ENCODE measurements at regions not wholly inside any gene's neighbourhood (a gene's known extent, or its start where the extent isn't known, plus 50 kb on each side); places are given as distances from the start of the nearest gene placed in this dataset.
"Not testable (repeated sequence)": the region's sequence is repeated elsewhere in the genome, so short reads cannot be mapped to it uniquely, and the experiment has no call there.

DNA sequence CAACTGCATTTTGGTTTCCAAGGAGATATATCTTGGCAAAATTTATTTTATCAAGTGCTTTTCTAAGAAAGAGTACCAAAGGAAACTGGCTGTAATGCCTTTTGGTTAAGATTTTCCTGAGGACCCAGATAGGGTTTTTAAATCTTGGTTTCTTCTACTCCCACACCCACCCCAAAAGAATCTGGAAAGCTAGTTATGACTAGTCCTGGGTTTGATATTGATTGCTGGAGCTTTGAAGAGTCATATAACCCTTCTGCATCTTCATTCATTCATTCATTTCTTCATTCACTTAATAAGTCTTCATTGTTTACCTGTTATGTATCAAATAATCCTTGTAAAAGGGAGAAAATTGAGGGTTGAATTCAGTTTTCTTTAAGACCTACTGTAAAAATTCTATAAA lies 425.2 kb downstream of the PCNX1 start:
- no peak for FAIRE-seq

DNA sequence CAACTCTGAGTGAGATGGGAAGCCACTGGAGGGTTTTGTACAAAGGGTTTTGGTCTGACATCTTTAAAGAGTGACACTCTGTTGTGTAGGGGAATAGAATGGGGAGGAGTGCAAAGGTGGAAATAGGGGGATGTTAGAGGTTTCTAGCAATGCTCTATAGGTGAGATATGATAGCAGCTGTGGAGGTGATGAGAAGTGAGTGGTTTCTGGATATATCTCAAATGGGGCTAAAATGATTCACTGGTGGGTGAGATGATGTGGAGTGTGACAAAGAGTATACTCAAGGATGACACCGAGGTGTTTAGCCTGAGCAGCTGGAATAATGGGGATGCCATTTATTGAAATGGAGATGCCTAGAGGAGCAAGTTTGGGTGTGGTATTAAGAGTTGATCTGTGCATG lies 426.4 kb downstream of the PCNX1 start:
- FAIRE-seq, result no peak

DNA sequence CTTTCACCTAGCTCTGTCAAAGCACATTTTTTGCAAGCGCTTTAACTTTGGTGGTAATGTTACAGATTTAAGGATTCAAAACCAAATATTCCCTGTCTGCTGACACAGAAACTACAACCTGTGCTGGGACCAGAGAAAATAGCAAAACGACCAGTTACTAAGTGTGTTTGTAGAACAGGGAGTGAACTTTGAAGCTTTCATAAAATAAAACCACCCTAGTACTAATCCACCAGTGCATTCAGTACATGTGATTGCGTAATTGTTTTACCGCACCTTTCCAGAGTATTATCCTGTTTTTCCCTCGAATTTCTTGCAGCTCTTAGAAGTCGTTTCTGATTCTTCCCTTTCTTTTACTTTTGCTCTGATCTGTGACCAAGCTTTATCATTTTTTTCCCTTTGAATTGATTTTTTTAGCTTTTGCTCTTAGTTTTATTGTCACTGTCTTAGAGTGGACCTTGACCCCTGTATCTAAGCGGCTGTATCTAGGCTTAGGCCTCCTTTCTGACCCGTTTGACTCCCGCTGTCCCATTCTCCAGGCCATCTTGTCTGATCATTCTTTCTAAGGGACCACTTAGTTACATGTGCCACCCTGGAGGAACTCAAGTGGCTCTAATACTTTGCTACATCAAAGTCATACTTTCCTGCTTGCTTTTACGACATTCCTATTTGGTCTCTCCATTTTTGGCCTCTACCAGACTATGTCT lies 429.4 kb downstream of the PCNX1 start:
- FAIRE-seq, result no peak

DNA sequence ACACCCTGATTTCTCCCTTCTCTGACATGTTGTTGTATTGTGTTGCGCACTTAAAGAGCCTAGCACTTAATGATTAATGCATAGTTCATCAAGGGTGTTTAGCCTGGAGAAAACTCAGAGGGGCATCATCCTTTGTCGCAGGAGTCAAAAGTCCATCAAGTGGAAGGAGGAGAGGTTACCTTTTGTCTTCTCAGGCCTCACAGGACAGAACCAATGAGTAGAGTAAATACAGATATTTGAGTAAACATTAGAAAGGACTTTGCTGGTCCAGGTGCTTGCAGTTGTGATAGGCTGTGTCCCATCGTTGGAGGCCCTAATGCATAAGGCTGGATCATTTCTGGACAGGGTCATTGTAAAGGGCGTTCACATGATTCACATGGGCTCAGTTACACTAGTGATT lies 430.9 kb downstream of the PCNX1 start:
- FAIRE-seq, result no peak

DNA sequence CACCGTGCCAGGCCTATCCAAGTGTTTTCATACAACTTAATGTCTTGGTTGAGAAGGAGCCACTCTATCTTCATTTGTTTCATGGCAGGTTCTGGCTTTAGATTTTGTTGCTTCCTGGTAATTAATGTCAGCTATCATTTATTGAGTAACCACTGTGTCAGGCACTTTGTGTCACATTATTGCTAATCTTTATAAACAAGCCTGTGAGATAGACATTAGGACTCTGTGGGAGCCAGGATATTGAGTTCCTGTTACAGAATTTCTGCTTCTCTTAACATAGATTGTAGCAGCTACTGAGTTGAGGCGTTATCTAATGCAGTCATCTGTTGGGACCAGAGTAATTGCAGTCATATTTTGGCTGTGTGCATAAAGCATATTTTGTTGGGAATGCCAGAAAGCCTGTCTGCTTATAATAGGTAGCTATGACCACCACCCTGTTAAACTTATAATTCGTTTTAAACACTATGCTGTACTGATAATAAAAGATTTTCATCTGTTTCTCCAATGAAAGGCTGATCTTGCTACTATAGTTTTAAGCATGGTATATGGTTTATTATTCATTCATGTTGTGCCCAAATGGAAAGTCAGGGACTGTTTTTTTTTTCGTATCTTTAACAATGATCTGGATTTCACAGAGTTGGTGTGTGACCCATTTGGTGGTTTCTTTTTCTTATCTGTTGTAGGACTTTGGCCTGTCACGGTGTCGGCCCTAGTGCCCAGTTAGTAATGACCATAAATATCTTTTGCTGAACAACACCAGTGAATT lies 432.6 kb downstream of the PCNX1 start:
- FAIRE-seq, result no peak

DNA sequence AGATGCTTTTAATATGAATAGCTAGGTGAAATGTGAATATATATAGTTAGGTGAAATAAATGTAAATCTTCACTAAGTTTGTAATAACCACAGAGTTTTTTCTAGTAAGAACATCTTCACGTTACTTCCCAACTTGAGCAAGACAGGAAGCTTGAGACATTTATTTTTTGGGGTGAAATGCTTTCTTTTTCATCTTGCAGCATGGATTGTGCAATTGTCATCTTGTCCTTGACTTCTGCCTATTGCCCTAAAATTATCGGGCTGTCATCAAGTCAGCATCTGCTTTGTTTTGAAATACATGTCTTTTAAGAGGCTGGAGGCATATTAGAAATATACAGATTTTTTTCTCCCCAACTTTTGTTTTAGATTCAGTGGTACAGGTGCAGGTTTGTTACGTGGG lies 433.9 kb downstream of the PCNX1 start:
- FAIRE-seq, result no peak

DNA sequence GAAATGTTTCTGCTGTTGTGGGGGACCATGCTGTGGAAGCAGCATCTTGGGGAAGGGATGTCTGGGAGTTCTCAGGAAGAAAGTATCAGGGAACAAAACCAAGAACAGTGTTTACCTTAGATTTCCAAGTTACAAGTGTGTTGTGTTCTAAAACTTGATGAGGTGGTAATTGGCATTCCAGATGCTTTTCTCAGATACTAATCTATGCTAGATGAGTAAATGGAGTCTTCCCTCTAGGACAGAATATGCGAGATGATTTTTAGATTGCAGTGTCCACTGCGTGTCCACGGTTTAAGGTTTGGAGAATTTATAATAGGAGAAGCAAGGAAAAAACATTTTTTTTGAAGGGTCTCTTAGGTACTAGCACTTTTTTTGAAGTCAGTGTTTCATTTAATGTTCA lies 436.5 kb downstream of the PCNX1 start:
- no peak for FAIRE-seq

DNA sequence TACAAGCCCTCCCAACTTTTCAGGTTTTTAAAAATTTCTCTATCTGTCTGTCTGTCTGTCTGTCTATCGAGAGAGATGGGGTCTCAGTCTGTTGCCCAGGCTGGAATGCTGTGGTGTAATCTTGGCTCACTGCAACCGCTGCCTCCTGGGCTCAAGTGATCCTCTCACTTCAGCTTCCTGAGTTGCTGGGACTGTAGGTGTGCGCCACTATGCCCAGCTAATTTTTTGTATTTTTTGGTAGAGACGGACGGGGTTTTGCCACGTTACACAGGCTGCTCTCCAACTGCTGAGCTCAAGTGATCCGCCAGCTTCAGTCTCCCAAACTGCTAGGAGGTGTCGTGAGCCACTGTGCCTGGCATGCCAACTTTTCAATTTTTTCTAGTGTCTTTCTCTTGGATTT lies 437.2 kb downstream of the PCNX1 start:
- no peak for FAIRE-seq

DNA sequence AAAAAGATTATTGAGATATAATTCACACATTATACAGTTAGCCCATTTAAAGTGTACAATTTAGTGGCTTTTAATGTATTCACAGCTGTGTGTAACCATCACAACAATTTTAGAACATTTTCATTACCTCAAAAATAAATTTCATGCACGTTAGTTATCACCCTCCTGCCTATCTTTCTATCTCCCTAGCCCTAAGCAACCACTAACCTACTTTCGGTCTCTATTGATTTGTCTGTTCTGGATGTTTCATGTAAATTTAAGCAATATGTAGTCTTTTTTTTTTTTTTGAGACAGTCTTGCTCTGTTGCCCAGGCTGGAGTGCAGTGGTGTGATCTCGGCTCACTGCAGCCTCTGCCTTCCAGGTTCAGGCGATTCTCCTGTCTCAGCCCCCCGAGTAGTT lies 439.4 kb downstream of the PCNX1 start:
- FAIRE-seq, result no peak

DNA sequence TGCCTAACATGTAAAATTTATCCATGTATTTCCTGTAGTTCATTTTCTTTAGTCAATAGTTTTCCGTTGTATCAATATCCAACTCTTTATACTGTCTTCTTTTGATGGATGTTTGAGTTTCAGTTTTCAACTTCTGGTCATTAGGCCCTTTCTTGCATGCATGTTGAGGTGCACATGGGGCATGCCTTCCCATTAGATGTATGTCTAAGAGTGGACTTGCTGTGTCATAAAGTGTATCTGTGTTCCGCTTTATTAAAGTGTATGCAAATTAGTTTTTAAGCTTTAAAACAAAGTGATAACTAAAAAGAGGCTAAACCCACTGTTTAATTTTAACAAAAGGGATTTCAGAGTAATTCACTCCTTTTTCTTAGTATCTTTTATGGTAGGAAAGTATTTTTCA lies 441.1 kb downstream of the PCNX1 start:
- no peak for FAIRE-seq

DNA sequence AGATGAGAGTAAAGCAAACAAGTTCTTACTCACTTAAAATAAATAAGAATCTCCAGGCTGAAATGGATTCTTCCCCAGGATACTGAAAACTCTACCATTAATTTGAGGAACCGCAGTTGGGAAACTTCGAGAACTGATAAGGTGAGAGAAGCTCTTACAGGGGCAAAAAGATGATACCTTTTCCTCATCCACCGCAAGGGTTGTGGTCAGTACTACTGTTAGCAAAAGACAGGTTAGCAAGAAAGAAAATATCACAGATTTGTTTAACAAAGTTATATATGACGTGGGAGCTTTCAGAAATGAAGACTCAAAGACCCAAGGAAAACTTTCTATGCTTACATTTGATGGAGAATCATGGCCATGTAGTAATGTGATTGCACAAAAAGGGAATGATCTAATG lies 441.6 kb downstream of the PCNX1 start:
- no peak for FAIRE-seq

DNA sequence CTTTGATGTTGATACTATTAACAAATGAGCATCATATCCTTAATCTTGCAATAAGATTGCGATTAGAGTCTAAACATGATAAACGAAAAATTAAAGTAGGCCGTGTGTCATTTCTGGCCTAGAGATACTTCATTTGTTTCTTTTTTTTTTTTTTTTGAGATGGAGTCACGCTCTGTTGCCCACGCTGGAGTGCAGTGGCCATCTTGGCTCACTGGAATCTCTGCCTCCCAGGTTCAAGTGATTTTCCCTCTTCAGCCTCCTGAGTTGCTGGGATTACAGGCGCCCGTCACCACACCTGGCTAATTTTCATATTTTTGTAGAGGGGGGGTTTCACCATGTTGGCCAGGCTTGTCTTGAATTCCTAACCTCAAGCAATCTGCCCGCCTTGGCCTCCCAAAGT lies 446.9 kb downstream of the PCNX1 start:
- no peak for FAIRE-seq

DNA sequence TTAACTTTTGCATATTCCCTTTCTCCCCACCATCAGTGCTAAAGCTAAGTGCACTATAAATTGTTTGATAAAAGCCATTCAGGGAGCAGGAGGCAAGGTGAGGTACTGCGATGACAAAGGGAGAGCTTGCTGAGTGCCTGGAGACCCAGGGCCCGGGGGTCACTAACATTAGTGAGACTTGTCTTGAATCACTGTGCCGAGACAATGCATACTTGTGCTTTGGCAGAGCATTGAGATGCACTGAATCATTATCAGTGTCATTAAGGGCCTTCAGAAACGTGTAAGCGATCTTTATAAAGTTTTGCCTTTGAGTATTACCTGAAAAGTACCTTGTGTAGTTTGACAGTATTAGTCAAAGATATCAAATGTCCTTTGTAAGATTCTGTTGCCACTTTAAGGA lies 447.5 kb downstream of the PCNX1 start:
- no peak for FAIRE-seq

DNA sequence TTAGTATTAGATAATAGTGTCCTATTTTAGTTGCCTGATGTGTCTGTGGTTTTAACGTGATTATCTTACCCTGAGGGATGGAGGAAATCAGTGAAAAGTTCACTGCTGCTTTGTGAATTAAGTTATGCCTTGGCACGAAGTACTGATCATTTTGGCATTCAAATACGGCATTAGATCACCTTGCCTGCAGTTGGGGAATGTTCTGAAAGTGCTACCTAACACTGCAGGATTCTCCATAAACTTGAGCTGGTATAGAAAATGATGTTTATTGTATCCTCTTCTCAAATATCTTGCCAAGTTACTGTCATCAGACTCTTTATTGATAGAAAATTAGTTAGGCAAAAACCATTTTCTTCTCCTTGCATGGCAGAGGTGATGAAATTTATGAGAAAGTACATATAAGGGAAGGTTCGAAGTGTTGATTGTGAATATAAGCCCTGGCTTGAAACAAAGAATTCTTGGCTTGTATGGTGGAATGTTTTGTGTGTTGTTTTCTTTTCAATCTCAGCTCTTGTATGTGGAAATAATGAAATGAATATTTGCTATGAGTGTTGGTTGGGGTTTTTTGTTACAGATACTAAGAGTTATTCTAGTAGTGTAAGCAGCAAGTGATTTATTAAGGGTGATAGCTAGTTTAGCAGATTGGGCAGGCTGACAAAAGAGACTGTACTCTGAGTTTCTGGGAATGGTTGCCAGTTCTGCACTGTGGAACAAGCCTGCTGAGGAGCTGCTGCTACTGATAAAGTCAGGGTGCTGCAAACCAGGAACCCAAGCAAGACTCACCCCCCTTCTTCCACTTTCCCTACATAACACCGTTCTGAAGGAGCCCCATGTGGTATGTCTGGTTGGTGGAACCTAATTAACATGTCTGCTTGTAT lies 448.3 kb downstream of the PCNX1 start:
- no peak for FAIRE-seq

DNA sequence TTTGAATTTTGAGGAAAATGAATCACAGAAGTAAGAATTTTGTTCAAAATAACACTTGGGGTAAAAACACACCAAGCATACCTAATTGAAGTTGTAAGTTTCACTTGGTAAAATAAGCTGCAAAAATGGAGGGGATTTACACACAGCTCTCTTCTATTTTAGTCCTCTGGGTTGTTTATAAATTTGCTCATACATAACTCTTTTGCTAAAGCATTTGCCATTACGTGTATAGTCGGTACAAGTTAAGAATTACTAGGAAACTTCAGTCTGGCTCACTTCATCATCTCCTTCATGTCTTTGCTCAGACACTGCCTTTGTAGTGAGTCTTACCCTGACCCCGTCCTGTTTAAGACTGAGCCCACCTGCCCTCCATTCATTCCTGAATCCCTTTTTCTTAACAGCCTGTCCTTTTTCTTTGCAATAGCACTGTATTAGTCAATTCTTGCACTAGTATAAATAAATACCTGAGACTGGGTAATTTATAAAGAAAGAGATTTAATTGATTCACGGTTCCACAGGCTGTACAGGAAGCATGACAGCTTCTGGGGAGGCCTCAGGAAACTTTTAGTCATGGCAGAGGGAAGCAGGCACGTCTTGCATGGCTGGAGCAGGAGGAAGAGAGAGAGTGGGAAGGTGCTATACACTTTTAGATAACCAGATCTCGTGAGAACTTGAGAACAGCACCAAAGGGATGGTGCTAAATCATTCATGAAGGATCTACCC lies 451.1 kb downstream of the PCNX1 start:
- FAIRE-seq, result no peak

DNA sequence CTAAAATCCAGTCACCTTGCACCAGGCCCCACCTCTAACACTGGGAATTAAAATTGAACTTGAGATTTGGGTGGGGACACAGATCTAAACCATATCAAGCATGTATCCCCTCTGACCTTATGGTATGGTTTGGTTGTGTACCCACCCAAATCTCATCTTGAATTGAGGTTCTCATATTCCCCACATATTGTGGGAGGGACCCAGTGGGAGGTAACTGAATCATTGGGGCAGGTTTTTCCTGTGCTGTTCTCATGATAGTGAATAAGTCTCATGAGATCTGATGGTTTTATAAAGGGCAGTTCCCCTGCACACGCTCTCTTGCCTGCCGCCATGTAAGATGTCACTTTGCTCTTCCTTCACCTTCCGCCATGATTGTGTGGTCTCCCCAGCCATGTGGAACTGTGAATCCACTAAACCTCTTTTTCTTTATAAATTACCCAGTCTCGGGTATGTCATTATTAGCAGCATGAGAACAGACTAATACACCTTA lies 451.7 kb downstream of the PCNX1 start:
- not testable (repeated sequence) for FAIRE-seq

DNA sequence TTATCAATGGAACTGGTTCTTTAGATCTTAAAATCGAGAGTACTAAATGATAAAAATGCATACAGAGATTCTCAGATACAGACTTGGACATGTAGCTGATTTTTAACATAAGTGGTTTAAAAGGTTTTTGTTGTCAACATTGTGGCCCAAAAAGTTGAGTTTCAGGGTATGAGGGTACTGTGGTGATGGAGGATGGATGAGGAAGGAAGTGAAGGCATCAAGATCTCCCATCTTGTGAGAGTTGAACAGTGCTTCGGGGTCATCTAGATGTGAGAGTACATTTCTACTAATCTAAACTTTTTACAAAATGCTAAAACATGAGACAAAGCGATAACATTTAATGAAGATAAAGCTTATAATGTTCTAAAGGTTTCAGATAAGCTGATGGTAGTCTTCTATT lies 452.6 kb downstream of the PCNX1 start:
- no peak for FAIRE-seq

DNA sequence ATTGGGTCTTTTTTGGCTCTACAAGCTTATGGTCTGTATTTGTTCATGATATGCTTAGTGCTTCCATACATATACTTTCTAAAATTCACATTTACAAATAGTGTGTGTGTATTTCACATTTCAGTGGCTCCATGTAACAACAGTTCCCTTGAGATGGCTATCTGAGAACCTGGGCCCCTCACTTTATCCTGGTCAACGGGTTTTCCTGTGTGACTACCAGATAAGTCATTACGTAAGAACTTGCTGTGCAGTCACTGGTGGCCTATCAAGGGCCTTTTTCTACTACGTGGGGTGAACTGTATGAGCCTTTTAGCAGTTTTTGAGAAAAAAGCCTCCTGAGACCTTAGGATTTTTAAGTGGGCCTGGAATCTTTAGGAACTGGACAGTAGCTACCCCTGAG lies 454.1 kb downstream of the PCNX1 start:
- no peak for FAIRE-seq

DNA sequence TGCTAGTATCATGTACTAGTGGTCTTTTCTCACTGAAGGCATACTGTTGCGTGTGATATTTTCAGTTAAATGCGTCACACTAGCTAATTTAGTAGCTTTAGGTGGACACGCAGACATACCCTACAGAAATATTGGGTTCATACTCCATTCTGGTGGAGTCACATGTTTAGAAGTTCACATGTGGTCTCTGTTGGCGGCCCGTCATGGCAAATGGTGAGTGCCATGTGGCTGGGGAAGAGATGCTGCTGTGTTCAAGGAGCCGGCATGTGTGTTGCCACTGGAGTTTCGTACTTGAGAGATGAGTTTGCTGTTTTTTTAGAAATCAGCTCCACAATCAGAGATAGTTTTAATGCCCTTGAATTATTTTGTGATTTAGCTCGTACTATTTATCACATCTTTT lies 454.6 kb downstream of the PCNX1 start:
- no peak for FAIRE-seq

DNA sequence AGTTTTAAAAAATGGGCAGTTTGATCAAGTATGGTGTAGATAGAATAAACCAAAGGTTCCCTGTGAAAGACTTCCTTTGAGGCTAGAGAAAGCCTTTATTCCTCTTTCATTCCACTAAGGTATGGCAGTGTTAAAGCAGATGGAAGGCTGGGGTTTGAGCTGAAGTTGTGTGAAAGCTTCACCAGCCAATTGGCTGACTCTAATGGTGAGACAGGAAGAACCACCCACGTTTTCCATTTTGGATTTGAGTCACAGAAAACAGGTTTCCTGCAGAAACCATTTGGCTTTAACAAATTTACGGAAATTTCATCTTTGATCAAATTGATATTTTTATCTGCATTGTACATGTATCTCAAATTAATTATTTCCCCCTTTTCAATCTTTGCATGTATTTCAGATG lies 455.0 kb downstream of the PCNX1 start:
- no peak for FAIRE-seq

DNA sequence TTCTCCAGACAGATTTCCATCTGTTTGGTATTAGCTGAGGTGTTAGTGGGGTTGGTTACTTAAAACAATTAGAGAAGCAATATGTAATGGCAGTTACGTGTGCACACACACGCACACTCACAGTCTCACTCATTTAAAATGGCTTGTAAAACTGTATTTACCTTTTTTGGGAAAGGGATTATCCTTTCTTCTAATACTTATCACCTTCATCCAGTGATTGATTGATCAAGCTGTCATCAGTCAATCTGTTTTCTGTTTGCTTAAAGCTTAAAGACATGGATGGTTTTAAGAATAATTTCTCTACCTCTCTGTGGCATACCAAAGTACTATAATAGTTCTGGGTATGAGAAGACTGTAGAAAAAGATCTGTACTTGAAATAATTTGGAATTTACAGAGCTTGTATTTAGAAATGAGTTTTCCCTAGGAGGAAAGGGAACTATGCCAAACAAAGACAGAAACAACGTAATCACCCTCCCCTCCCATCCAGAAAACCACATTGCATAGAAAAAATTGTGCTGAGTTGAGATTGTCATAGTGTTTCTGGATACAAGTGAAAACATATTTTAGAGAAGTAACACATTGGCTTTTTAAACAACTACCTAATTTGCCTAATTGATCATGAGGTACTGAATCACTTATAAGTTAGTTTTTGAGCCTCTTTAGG lies 455.8 kb downstream of the PCNX1 start:
- no peak for FAIRE-seq

All from A204.1 (cell line).